ENCODE measurements at regions not wholly inside any gene's neighbourhood (a gene's known extent, or its start where the extent isn't known, plus 50 kb on each side); places are given as distances from the start of the nearest gene placed in this dataset.
"Not testable (repeated sequence)": the region's sequence is repeated elsewhere in the genome, so short reads cannot be mapped to it uniquely, and the experiment has no call there.

- H3K27ac Mint-ChIP-seq (ENCODE audit: unreplicated experiment) = no peak overlapping the region
- no peak overlapping the region for H3K4me3 Mint-ChIP-seq (ENCODE audit: unreplicated experiment)
- H3K4me1 Mint-ChIP-seq (ENCODE audit: low read depth, unreplicated experiment) = peaks cover 1% of the 10 kb centered on the region
- no peaks in the 10 kb centered on the region for H3K27me3 Mint-ChIP-seq (ENCODE audit: unreplicated experiment)
- no peak for TF ChIP-seq CTCF (IDR thresholded peaks at IDR 0.05; ENCODE audit: partially characterized antibody, unreplicated experiment)
- no peaks in the 10 kb centered on the region for H3K9me3 Mint-ChIP-seq (ENCODE audit: unreplicated experiment)
- no peaks in the 10 kb centered on the region for H3K36me3 Mint-ChIP-seq (ENCODE audit: unreplicated experiment)
- no peak for DNase-seq
Observed at GRCh38 chr12:32010631-32011336, 51.6 kb downstream of the RESF1 start.

GRCh38 chr12:32012249-32012785 is 53.1 kb downstream of the RESF1 start:
- Mint-ChIP-seq H3K9me3 (ENCODE audit: unreplicated experiment) (no peaks in the 10 kb centered on the region), H3K36me3 (ENCODE audit: unreplicated experiment) (no peaks in the 10 kb centered on the region), H3K27me3 (ENCODE audit: unreplicated experiment) (peaks cover 2% of the 10 kb centered on the region), H3K27ac (ENCODE audit: unreplicated experiment) (no peak overlapping the region), H3K4me1 (ENCODE audit: low read depth, unreplicated experiment) (peaks cover 1% of the 10 kb centered on the region), H3K4me3 (ENCODE audit: unreplicated experiment) (no peak overlapping the region)
- no peak for TF ChIP-seq CTCF (IDR thresholded peaks at IDR 0.05; ENCODE audit: partially characterized antibody, unreplicated experiment)
- no peak for DNase-seq

GRCh38 chr12:32015036-32015435 is 55.8 kb downstream of the RESF1 start:
- no peak overlapping the region for H3K27ac Mint-ChIP-seq (ENCODE audit: unreplicated experiment)
- no peak overlapping the region for H3K4me3 Mint-ChIP-seq (ENCODE audit: unreplicated experiment)
- H3K27me3 Mint-ChIP-seq (ENCODE audit: unreplicated experiment) = peaks cover 2% of the 10 kb centered on the region
- TF ChIP-seq CTCF (IDR thresholded peaks at IDR 0.05; ENCODE audit: partially characterized antibody, unreplicated experiment) = no peak
- H3K36me3 Mint-ChIP-seq (ENCODE audit: unreplicated experiment) = no peaks in the 10 kb centered on the region
- H3K4me1 Mint-ChIP-seq (ENCODE audit: low read depth, unreplicated experiment) = peaks cover 1% of the 10 kb centered on the region
- DNase-seq = no peak
- no peaks in the 10 kb centered on the region for H3K9me3 Mint-ChIP-seq (ENCODE audit: unreplicated experiment)

- no peak for TF ChIP-seq CTCF (IDR thresholded peaks at IDR 0.05; ENCODE audit: partially characterized antibody, unreplicated experiment)
- no peaks in the 10 kb centered on the region for H3K36me3 Mint-ChIP-seq (ENCODE audit: unreplicated experiment)
- H3K9me3 Mint-ChIP-seq (ENCODE audit: unreplicated experiment) = peaks cover 7% of the 10 kb centered on the region
- no peak for DNase-seq
- peaks cover 2% of the 10 kb centered on the region for H3K27me3 Mint-ChIP-seq (ENCODE audit: unreplicated experiment)
- H3K4me1 Mint-ChIP-seq (ENCODE audit: low read depth, unreplicated experiment) = peaks cover 1% of the 10 kb centered on the region
- no peak overlapping the region for H3K27ac Mint-ChIP-seq (ENCODE audit: unreplicated experiment)
- no peak overlapping the region for H3K4me3 Mint-ChIP-seq (ENCODE audit: unreplicated experiment)
Observed at GRCh38 chr12:32016680-32017482, 57.7 kb downstream of the RESF1 start.

- no peak overlapping the region for H3K27ac Mint-ChIP-seq (ENCODE audit: unreplicated experiment)
- H3K4me3 Mint-ChIP-seq (ENCODE audit: unreplicated experiment) = no peak overlapping the region
- no peaks in the 10 kb centered on the region for H3K4me1 Mint-ChIP-seq (ENCODE audit: low read depth, unreplicated experiment)
- peaks cover 7% of the 10 kb centered on the region for H3K9me3 Mint-ChIP-seq (ENCODE audit: unreplicated experiment)
- H3K27me3 Mint-ChIP-seq (ENCODE audit: unreplicated experiment) = peaks cover 4% of the 10 kb centered on the region
- no peak for TF ChIP-seq CTCF (IDR thresholded peaks at IDR 0.05; ENCODE audit: partially characterized antibody, unreplicated experiment)
- no peaks in the 10 kb centered on the region for H3K36me3 Mint-ChIP-seq (ENCODE audit: unreplicated experiment)
- DNase-seq = no peak
Observed at GRCh38 chr12:32021346-32021773, 62.1 kb downstream of the RESF1 start.

GRCh38 chr12:32022387-32022786 is 63.2 kb downstream of the RESF1 start:
- H3K27ac Mint-ChIP-seq (ENCODE audit: unreplicated experiment); H3K9me3 Mint-ChIP-seq (ENCODE audit: unreplicated experiment); DNase-seq; H3K27me3 Mint-ChIP-seq (ENCODE audit: unreplicated experiment); H3K36me3 Mint-ChIP-seq (ENCODE audit: unreplicated experiment); H3K4me1 Mint-ChIP-seq (ENCODE audit: low read depth, unreplicated experiment); H3K4me3 Mint-ChIP-seq (ENCODE audit: unreplicated experiment): not testable (repeated sequence)

GRCh38 chr12:32023861-32024260 is 64.6 kb downstream of the RESF1 start:
- H3K4me1 Mint-ChIP-seq (ENCODE audit: low read depth, unreplicated experiment); H3K27ac Mint-ChIP-seq (ENCODE audit: unreplicated experiment); H3K9me3 Mint-ChIP-seq (ENCODE audit: unreplicated experiment); DNase-seq; H3K27me3 Mint-ChIP-seq (ENCODE audit: unreplicated experiment); H3K36me3 Mint-ChIP-seq (ENCODE audit: unreplicated experiment); H3K4me3 Mint-ChIP-seq (ENCODE audit: unreplicated experiment): not testable (repeated sequence)

Data from glutamatergic neuron (in vitro differentiated cells).